ENCODE measurements at regions not wholly inside any gene's neighbourhood (a gene's known extent, or its start where the extent isn't known, plus 50 kb on each side); places are given as distances from the start of the nearest gene placed in this dataset.

DNA sequence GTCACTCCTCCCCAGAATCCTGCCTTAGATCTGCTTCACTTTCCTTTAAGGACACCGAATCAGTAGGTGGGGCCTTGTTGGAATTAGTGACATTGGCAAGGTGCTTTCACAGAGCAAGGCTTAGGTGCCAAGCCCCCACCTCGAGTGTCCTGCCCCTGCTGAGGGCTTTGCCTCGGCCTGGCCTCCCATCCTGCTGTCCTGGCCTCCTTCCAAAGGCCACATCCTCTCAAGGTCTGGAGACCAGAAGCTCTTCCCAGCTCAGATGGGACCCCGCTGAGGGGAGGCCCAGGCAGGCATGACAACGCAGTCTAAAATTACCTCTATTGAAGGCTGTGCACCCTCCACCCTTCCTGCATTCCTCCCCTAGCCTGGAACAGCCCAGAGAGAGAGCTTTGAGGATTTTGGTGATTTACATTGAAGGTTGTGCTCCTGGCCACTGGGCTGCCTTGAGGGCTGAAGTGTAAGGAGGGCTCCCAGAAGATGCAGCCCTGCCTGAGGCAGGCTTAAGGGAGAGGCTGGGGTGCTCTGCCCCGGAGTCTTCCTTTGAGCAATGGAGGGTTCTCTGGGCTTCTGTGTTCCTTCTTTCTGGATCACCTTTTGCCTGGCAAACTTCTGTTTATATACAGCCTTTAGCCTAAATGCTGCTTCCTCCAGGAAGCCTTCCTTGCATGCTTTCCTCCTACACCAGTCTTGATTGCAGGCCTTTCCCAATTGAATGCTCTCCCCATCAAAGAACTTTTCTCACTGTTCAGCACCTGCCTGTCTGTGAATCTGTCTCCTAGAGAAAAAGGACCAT is 154.4 kb downstream of the DDX1 start:
- Histone ChIP-seq H3K9me3 (peaks cover 0 to 13% (median 5%) of the 10 kb centered on the region in 8 donors), H3K4me3 (no peak overlapping the region), H3K4me1 (peaks cover 0 to 12% (median 6%) of the 10 kb centered on the region in 6 donors), H3K27ac (no peak overlapping the region), H3K36me3 (no peaks in the 10 kb centered on the region), H3K27me3 (replicated peaks in 1 of 7) (peaks cover 0 to 3% (median 0%) of the 10 kb centered on the region in 7 donors)
- no peak for DNase-seq
- WGBS, 5 donors, result 48 to 66% (median 52%) methylated on average over 6 of the region's 6 CpGs
- TF ChIP-seq POLR2A (IDR thresholded peaks at IDR 0.05) (no peak), POLR2AphosphoS5 (IDR thresholded peaks at IDR 0.05) (no peak)
- intact Hi-C loops (cut with DNase I; ENCODE audit: low total_unique reads), result no loop called here

DNA sequence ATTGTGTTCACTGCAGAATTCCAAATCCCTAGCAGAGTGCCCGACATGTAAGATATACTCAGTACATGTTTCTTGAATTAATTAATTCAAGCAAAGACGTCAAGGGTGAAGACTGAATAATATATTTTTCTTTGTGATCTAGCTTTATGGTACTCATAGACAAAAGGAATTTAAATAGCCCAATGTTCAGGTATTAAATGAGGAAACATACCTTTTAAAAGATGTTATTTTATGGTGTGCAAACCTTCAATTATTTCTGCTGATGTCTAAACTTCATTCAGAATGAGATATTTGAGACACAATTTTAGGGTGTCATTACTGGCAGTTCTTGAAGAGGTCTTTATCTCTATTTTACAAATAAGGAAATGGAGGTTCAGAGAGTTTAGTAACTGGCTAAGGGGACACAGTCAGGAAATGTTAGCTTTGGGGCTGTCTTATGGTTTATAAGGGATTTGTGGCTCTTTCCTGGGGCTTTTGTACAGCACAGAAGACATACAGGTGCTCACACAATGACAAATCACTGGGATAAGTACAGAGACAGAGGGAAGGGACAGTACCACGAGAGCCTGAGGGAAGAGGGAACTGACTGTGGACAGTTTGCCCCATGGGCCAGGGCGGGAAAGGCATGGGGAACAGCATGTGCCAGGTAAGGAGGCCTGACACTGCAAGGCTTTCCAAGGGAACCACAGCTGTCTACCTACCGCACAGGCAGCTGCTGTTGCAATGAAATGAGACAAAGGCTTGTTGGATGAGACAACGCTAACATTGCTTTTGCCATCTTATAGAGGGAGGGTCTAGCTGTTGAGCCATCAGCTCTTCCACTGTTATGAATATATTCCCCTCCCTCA is 155.3 kb downstream of the DDX1 start:
- 87 to 94% (median 89%) methylated on average over 6 of the region's 6 CpGs for WGBS, 5 donors
- Histone ChIP-seq H3K4me1 (peaks cover 0 to 12% (median 6%) of the 10 kb centered on the region in 6 donors), H3K27ac (no peak overlapping the region), H3K36me3 (no peaks in the 10 kb centered on the region), H3K4me3 (no peak overlapping the region), H3K9me3 (peaks cover 0 to 4% (median 0%) of the 10 kb centered on the region in 8 donors), H3K27me3 (replicated peaks in 1 of 7) (peaks cover 0 to 3% (median 0%) of the 10 kb centered on the region in 7 donors)
- intact Hi-C loops (cut with DNase I; ENCODE audit: low total_unique reads), result no loop called here
- TF ChIP-seq POLR2A (IDR thresholded peaks at IDR 0.05), result no peak
- no peak for TF ChIP-seq CTCF (IDR thresholded peaks at IDR 0.05 in 8 of 11, conservative IDR thresholded peaks at IDR 0.05 in 3 of 11)
- no peak for TF ChIP-seq POLR2AphosphoS5 (IDR thresholded peaks at IDR 0.05)
- no peak for DNase-seq

GRCh38 chr2:15747603-15748471 is 156.2 kb downstream of the DDX1 start:
- H3K9me3 ChIP-seq, result no peaks in the 10 kb centered on the region
- H3K27me3 ChIP-seq (replicated peaks in 1 of 7), result peaks cover 0 to 3% (median 0%) of the 10 kb centered on the region in 7 donors
- H3K4me3 ChIP-seq, result no peak overlapping the region
- no peaks in the 10 kb centered on the region for H3K36me3 ChIP-seq
- H3K4me1 ChIP-seq, result peaks cover 0 to 12% (median 6%) of the 10 kb centered on the region in 6 donors
- TF ChIP-seq POLR2AphosphoS5 (IDR thresholded peaks at IDR 0.05), result no peak
- no peak for TF ChIP-seq POLR2A (IDR thresholded peaks at IDR 0.05)
- TF ChIP-seq CTCF (IDR thresholded peaks at IDR 0.05 in 8 of 11, conservative IDR thresholded peaks at IDR 0.05 in 3 of 11), result no peak
- intact Hi-C loops (cut with DNase I; ENCODE audit: low total_unique reads), result no loop called here
- 80 to 88% (median 84%) methylated on average over 13 to 16 of the region's 16 CpGs for WGBS, 5 donors
- no peak overlapping the region for H3K27ac ChIP-seq
- DNase-seq, result no peak

DNA sequence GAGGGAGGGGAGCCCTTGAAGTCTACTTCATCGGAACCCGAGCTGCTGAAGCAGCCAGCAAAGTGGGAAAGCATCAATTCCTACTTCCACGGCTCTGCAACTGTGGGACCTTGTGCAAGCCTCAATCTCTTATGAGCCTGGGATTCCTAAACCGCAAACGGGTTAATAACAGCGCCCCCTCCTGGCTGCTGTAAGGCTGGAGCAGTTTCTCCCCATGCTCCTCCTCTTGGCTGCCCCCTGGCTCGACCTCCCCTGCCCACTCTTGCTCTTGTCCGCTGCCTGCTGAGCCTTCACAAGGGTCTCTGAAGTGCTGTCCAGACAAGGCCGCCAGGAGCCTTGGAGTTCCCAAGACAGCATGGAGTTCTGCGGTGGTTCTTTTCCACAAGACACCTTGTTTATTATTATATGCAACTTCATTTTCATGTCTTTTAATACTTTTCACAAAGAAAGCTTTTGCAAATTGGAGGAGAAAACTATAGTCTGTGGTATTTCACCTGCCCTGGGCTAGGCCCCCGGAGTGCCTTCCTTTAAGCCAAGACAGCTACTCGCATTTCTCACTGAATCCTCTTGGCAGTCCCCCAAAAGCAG is 157.2 kb downstream of the DDX1 start:
- TF ChIP-seq CTCF (IDR thresholded peaks at IDR 0.05 in 8 of 11, conservative IDR thresholded peaks at IDR 0.05 in 3 of 11) (peak in 6 of 11 experiments; percentile 0 to 37 (median 22)), POLR2AphosphoS5 (IDR thresholded peaks at IDR 0.05) (no peak)
- intact Hi-C loops (cut with DNase I; ENCODE audit: low total_unique reads), result no loop called here
- no peak for DNase-seq
- Histone ChIP-seq H3K36me3 (no peaks in the 10 kb centered on the region), H3K4me1 (peaks cover 0 to 12% (median 6%) of the 10 kb centered on the region in 6 donors), H3K27ac (no peak overlapping the region), H3K27me3 (replicated peaks in 1 of 7) (peaks cover 0 to 3% (median 0%) of the 10 kb centered on the region in 7 donors), H3K4me3 (no peak overlapping the region), H3K9me3 (no peaks in the 10 kb centered on the region)
- WGBS, 5 donors, result 79 to 88% (median 83%) methylated on average over 12 of the region's 12 CpGs

Data from spleen (tissue), 11 donors.